K562 (cell line): ENCODE measurements at regions not wholly inside any gene's neighbourhood (a gene's known extent, or its start where the extent isn't known, plus 50 kb on each side); places are given as distances from the start of the nearest gene placed in this dataset.

ENCODE experiments used
- HNRNPH1 ChIP-seq: fragments of 200-400 bp; formaldehyde crosslinking; optimal IDR thresholded peaks from 2 replicates; pipeline ENCODE3; 2017; ENCODE audit warnings: low read depth, mild to moderate bottlenecking, low read length, moderate library complexity
- IRF2 ChIP-seq: sonication (generic); formaldehyde crosslinking; IDR thresholded peaks from 2 replicates; pipeline ENCODE4 v1.8.1; 2022; ENCODE audit warnings: mild to moderate bottlenecking, missing genetic modification reagents
- MGA ChIP-seq: fragments of 450-650 bp; IDR thresholded peaks from 2 replicates; pipeline ENCODE4 v1.6.1; 2016; ENCODE audit warnings: mild to moderate bottlenecking, moderate library complexity
- NCOA2 ChIP-seq, 2 experiments: fragments of 450-650 bp; IDR thresholded peaks; 2 replicates each; pipeline ENCODE4 v1.6.1; 2018; ENCODE audit warnings: mild to moderate bottlenecking in 2 of 2, moderate library complexity in 1 of 2; ENCODE audit not compliant: partially characterized antibody in 2 of 2
- NUFIP1 ChIP-seq: fragments of 450-650 bp; IDR thresholded peaks from 2 replicates; pipeline ENCODE4 v1.6.1; 2018; ENCODE audit not compliant: partially characterized antibody
- SMAD4 ChIP-seq: fragments of 250-450 bp; sonication (Bioruptor Pico); conservative IDR thresholded peaks from 2 replicates; pipeline ENCODE4 v1.8.0; 2021; ENCODE audit warnings: inconsistent platforms, mild to moderate bottlenecking, moderate library complexity
- ZBTB2 ChIP-seq: fragments of 450-650 bp; IDR thresholded peaks from 2 replicates; pipeline ENCODE4 v1.6.1; 2016; ENCODE audit warnings: antibody characterized with exemption
- ZNF24 ChIP-seq: fragments of 450-650 bp; IDR thresholded peaks from 2 replicates; pipeline ENCODE4 v1.6.1; 2016
- ZNF316 ChIP-seq: fragments of 450-650 bp; IDR thresholded peaks from 2 replicates; pipeline ENCODE4 v1.6.1; 2016
- ZNF354B ChIP-seq: fragments of 250-450 bp; sonication (Bioruptor Pico); IDR thresholded peaks from 2 replicates; pipeline ENCODE4 v1.4.0; 2020
- ZNF57 ChIP-seq: fragments of 450-650 bp; formaldehyde crosslinking; IDR thresholded peaks from 2 replicates; pipeline ENCODE4 v1.4.0; 2020; ENCODE audit warnings: mild to moderate bottlenecking, moderate library complexity
- ZSCAN32 ChIP-seq: fragments of 450-650 bp; formaldehyde crosslinking; IDR thresholded peaks from 2 replicates; pipeline ENCODE4 v1.4.0; 2020; ENCODE audit warnings: mild to moderate bottlenecking, moderate library complexity
- TF ChIP-seq, protein P1 (sequence below): fragments of 450-650 bp; IDR thresholded peaks from 2 replicates; pipeline ENCODE4 v1.6.1; 2016; ENCODE audit warnings: borderline replicate concordance

- no peak for TF ChIP-seq ZBTB2
- no peak for TF ChIP-seq SMAD4 (CRISPR knock-in tag)
- no peak for TF ChIP-seq IRF2 (CRISPR knock-in tag)
- TF ChIP-seq ZSCAN32 (CRISPR knock-in tag) = peak; percentile 69
- TF ChIP-seq, protein P1, sequence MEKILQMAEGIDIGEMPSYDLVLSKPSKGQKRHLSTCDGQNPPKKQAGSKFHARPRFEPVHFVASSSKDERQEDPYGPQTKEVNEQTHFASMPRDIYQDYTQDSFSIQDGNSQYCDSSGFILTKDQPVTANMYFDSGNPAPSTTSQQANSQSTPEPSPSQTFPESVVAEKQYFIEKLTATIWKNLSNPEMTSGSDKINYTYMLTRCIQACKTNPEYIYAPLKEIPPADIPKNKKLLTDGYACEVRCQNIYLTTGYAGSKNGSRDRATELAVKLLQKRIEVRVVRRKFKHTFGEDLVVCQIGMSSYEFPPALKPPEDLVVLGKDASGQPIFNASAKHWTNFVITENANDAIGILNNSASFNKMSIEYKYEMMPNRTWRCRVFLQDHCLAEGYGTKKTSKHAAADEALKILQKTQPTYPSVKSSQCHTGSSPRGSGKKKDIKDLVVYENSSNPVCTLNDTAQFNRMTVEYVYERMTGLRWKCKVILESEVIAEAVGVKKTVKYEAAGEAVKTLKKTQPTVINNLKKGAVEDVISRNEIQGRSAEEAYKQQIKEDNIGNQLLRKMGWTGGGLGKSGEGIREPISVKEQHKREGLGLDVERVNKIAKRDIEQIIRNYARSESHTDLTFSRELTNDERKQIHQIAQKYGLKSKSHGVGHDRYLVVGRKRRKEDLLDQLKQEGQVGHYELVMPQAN = no peak
- TF ChIP-seq NCOA2 (IDR thresholded peaks at IDR 0.05; ENCODE audit: partially characterized antibody in 2 of 2) = no peak
- no peak for TF ChIP-seq ZNF24
- no peak for TF ChIP-seq NUFIP1
- TF ChIP-seq HNRNPH1 = no peak
- TF ChIP-seq ZNF354B (CRISPR knock-in tag) = peak; percentile 73; the same call in 1 of the 2 replicates
- TF ChIP-seq ZNF316 = no peak
- TF ChIP-seq MGA = peak; percentile 34; the same call in 1 of the 2 replicates
- no peak for TF ChIP-seq ZNF57
Measured at GRCh38 chr10:21097926-21098355, 200.8 kb upstream of the NEBL start (continued).
